Right lobe of liver (tissue), 6 donors: ENCODE measurements at regions not wholly inside any gene's neighbourhood (a gene's known extent, or its start where the extent isn't known, plus 50 kb on each side); places are given as distances from the start of the nearest gene placed in this dataset.
"Not testable (repeated sequence)": the region's sequence is repeated elsewhere in the genome, so short reads cannot be mapped to it uniquely, and the experiment has no call there.

Source experiments
- ATAC-seq, 4 donors: fragments of 200-7000 bp; cut with Tn5 transposase; one replicate each; pipeline ENCODE4 v1.9.1; 2020; ENCODE audit warnings: mild to moderate bottlenecking in 4 of 4, moderate library complexity in 4 of 4
- DNase-seq, 3 donors: peaks; one replicate each; pipeline ENCODE4 v3.0.0-alpha.2; 2020
- H3K27ac ChIP-seq, 3 donors: fragments of 200-600 bp; one replicate each; pipeline ENCODE4 v1.8.0; 2022
- H3K27me3 ChIP-seq, 2 donors: fragments of 200-600 bp; one replicate each; pipeline ENCODE4 v1.8.0; 2022
- H3K36me3 ChIP-seq, 4 donors: fragments of 200-600 bp; sonication (generic) in 1 of 4; one replicate each; pipeline versions ENCODE4 v1.5.1 to v1.8.0; 2017 to 2022; ENCODE audit warnings: control low read depth in 1 of 4
- H3K4me1 ChIP-seq, 4 donors: fragments of 200-600 bp; sonication (generic) in 1 of 4; one replicate each; pipeline versions ENCODE4 v1.5.1 to v1.8.0; 2017 to 2022; ENCODE audit warnings: control low read depth in 1 of 4
- H3K4me3 ChIP-seq, 3 donors: fragments of 200-600 bp; one replicate each; pipeline ENCODE4 v1.8.0; 2022
- H3K9me3 ChIP-seq, 4 donors: fragments of 200-600 bp; sonication (generic) in 1 of 4; one replicate each; pipeline versions ENCODE4 v1.5.1 to v1.8.0; 2017 to 2022; ENCODE audit warnings: control low read depth in 1 of 4
- POLR2A ChIP-seq: fragments of 450-650 bp; IDR thresholded peaks from one replicate; pipeline ENCODE4 v1.6.1; 2017; ENCODE audit warnings: antibody characterized with exemption, mild to moderate bottlenecking
- WGBS: methylation state at CpG from one replicate; pipeline ENCODE4 v1.1.6; 2018; ENCODE audit warnings: low coverage, low lambda C conversion rate; ENCODE audit not compliant: insufficient coverage; ENCODE audit errors: missing lambda C conversion rate; 5-methylcytosine and 5-hydroxymethylcytosine counted together
- intact Hi-C, 2 donors: fragments of 100-400 bp; cut with DNase I; formaldehyde crosslinking; loops; one replicate each; pipeline versions ENCODE4 v1.11.2 to v1.14.1; 2022
- TF ChIP-seq, protein P1 (sequence below), 4 donors: fragments of 200-600 bp in 3 of 4; fragments of 450-650 bp in 1 of 4; IDR thresholded peaks; one replicate each; pipeline versions ENCODE4 v1.5.1 to v1.8.0; 2016 to 2022; ENCODE audit warnings: antibody characterized with exemption in 4 of 4, mild to moderate bottlenecking in 2 of 4
- donor health status: DM: no; HTN: yes; CAD: no.
- donor health status: DM: no; HTN: no; CAD: no.
- donor health status: DM: no; HTN: no; CAD: no.
- donor health status: DM: no; HTN: yes; CAD: no.
- donor health status: DM: no; HTN: yes; CAD: no.

DNA sequence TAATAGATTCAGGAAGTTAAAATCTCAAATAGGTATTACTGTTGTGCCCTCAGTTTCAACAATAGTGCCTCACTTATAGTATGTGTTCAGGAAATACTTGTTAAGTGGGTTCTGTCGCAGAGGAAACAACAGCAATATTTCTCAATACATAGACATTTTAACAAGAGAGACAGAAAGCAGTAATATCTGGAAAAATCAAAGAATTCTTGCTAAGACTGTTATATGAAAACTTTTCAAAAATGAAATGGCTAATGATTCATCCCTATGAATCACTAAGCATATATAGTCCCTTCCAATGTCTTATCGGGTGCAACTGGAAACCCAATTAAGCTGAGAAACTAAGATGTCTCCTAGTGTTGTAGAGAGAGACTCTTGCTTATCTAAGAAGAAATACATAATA, 668.9 kb downstream of the TFAP2A start:
- TF ChIP-seq POLR2A: no peak
- TF ChIP-seq, protein P1, sequence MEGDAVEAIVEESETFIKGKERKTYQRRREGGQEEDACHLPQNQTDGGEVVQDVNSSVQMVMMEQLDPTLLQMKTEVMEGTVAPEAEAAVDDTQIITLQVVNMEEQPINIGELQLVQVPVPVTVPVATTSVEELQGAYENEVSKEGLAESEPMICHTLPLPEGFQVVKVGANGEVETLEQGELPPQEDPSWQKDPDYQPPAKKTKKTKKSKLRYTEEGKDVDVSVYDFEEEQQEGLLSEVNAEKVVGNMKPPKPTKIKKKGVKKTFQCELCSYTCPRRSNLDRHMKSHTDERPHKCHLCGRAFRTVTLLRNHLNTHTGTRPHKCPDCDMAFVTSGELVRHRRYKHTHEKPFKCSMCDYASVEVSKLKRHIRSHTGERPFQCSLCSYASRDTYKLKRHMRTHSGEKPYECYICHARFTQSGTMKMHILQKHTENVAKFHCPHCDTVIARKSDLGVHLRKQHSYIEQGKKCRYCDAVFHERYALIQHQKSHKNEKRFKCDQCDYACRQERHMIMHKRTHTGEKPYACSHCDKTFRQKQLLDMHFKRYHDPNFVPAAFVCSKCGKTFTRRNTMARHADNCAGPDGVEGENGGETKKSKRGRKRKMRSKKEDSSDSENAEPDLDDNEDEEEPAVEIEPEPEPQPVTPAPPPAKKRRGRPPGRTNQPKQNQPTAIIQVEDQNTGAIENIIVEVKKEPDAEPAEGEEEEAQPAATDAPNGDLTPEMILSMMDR (IDR thresholded peaks at IDR 0.05): no peak
- ATAC-seq (no peak), DNase-seq (no peak)

DNA sequence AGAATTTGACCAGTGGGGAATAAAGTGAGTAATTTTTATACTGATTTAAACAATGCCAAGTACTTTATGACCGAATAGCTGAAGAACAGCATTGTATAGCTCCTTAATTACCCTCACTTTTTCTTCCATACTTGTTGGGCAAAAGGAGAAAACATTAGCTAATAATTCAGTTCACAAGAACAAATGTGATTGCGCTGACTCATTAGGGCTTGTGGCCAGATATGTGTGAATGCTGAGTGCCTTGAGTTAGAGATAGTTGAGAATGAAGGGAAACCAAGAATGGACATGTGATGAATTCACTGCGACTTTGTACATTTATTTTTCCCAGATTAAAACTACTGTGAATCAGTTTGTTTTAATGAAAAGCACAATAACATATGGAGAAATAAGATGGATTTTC, 669.4 kb downstream of the TFAP2A start:
- H3K4me1 ChIP-seq: no peaks in the 10 kb centered on the region
- ATAC-seq: no peak
- H3K4me3 ChIP-seq: no peak overlapping the region
- intact Hi-C loops: no loop called here
- no peaks in the 10 kb centered on the region for H3K9me3 ChIP-seq
- H3K27me3 ChIP-seq: no peaks in the 10 kb centered on the region
- no peak for DNase-seq
- no peaks in the 10 kb centered on the region for H3K36me3 ChIP-seq
- H3K27ac ChIP-seq: no peak overlapping the region
- 33% methylated on average over 3 of the region's 3 CpGs for WGBS
- no peak for TF ChIP-seq POLR2A
- TF ChIP-seq, protein P1 (IDR thresholded peaks at IDR 0.05): no peak

More for the DNA sequence above, 668.9 kb downstream of the TFAP2A start:
- WGBS: 76% methylated on average over 2 of the region's 2 CpGs
- Histone ChIP-seq H3K4me1 (no peaks in the 10 kb centered on the region), H3K27ac (no peak overlapping the region), H3K9me3 (no peaks in the 10 kb centered on the region), H3K36me3 (no peaks in the 10 kb centered on the region), H3K27me3 (no peaks in the 10 kb centered on the region), H3K4me3 (no peak overlapping the region)
- intact Hi-C loops: no loop called here

DNA sequence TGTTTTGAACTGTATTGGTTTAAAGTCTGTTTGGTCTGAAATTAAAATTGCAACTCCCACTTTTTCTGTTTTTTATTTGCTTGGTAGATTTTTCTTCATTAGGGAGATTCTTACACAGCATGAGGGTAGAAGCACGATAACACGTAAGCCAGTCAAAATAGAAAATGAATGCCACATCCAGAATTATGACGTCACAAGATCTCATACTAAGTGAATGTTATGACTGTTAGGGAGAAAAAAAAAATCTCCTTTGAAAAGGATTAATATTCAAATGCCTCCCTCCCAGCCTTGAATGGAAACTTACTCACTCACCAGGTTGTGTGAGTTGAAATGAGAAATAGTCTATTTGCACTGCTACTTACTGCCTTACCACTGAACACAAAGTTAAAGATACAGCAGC, 670.8 kb downstream of the TFAP2A start:
- Histone ChIP-seq H3K9me3 (no peaks in the 10 kb centered on the region), H3K27ac (no peak overlapping the region), H3K4me1 (no peaks in the 10 kb centered on the region), H3K4me3 (no peak overlapping the region), H3K27me3 (no peaks in the 10 kb centered on the region), H3K36me3 (no peaks in the 10 kb centered on the region)
- no peak for TF ChIP-seq POLR2A
- TF ChIP-seq, protein P1 (IDR thresholded peaks at IDR 0.05): no peak
- 72% methylated on average over 3 of the region's 3 CpGs for WGBS
- intact Hi-C loops: no loop called here
- ATAC-seq (no peak), DNase-seq (no peak)

DNA sequence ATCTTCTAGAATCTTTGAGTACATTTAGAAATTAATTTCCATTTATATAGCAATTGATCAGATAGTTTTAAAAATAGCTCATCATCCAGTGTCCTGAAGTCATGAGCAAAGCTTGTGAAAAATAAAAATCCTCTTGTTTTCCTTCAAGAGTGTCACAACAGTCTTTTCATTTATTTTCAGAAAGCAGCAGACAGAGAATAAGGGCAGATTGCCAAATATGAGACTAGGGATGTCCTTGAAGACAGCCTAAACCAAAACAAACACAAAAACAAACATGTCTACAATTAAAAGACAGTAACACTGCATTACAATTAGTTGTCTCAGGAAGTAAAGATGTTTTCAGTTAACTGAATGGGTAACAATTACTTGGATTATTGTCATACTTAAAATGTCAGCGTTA, 682.8 kb downstream of the TFAP2A start:
- intact Hi-C loops: no loop called here
- Histone ChIP-seq H3K4me3 (no peak overlapping the region), H3K9me3 (no peaks in the 10 kb centered on the region), H3K27ac (no peak overlapping the region), H3K36me3 (no peaks in the 10 kb centered on the region), H3K27me3 (no peaks in the 10 kb centered on the region), H3K4me1 (no peaks in the 10 kb centered on the region)
- ATAC-seq (no peak), DNase-seq (no peak)
- WGBS: 79% methylated on average over 1 of the region's 1 CpG
- no peak for TF ChIP-seq POLR2A

DNA sequence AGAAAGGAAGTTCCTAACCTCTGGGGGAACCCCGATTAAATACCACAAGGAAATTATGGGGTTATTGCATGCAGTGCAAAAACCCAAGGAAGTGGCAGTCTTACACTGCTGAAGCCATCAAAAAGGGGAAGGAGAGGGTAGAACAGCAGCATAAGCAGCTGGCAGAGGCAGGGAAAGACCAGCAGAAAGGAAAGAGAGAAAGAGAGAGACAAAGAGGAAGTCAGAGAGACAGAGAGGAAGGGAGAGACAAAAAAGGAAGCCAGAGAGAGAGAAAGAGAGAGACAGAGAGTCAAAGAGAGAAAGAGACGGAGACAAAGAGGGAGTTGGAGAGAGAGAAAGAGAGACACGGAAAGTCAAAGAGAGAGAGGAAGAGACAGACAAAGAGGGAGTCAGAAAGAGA, 689.1 kb downstream of the TFAP2A start:
- DNase-seq, intact Hi-C loops: not testable (repeated sequence)
- 70% methylated on average over 3 of the region's 3 CpGs for WGBS

DNA sequence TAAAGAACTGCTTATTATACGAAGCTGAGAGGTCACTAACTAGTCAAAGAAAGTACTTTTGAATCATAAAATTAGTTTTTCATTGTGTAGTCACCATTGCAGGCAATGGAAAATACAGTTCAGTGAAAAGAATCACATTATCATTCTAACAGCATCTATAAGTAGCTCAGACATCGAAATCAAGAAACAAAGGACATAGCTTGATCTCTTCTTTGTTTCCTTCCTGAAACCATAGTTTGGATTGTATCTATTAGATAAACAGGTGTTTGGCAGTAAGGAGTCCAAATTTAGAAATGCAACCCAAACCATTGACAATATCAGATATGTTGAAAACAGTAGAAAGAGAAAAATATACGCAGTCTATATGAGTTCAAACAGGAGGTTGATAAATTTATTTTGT, 697.3 kb downstream of the TFAP2A start:
- H3K36me3 ChIP-seq: no peaks in the 10 kb centered on the region
- no peaks in the 10 kb centered on the region for H3K27me3 ChIP-seq
- TF ChIP-seq, protein P1 (IDR thresholded peaks at IDR 0.05): no peak
- no peak for TF ChIP-seq POLR2A
- intact Hi-C loops: no loop called here
- no peaks in the 10 kb centered on the region for H3K9me3 ChIP-seq
- 53% methylated on average over 3 of the region's 3 CpGs for WGBS
- H3K4me1 ChIP-seq: no peaks in the 10 kb centered on the region
- no peak overlapping the region for H3K27ac ChIP-seq
- ATAC-seq: no peak
- H3K4me3 ChIP-seq: no peak overlapping the region
- no peak for DNase-seq

More for the DNA sequence above, 689.1 kb downstream of the TFAP2A start:
- not testable (repeated sequence) for H3K27ac ChIP-seq, H3K27me3 ChIP-seq, ATAC-seq, H3K4me3 ChIP-seq, H3K9me3 ChIP-seq, H3K36me3 ChIP-seq, H3K4me1 ChIP-seq
